ENCODE measurements at regions not wholly inside any gene's neighbourhood (a gene's known extent, or its start where the extent isn't known, plus 50 kb on each side); places are given as distances from the start of the nearest gene placed in this dataset.

DNA sequence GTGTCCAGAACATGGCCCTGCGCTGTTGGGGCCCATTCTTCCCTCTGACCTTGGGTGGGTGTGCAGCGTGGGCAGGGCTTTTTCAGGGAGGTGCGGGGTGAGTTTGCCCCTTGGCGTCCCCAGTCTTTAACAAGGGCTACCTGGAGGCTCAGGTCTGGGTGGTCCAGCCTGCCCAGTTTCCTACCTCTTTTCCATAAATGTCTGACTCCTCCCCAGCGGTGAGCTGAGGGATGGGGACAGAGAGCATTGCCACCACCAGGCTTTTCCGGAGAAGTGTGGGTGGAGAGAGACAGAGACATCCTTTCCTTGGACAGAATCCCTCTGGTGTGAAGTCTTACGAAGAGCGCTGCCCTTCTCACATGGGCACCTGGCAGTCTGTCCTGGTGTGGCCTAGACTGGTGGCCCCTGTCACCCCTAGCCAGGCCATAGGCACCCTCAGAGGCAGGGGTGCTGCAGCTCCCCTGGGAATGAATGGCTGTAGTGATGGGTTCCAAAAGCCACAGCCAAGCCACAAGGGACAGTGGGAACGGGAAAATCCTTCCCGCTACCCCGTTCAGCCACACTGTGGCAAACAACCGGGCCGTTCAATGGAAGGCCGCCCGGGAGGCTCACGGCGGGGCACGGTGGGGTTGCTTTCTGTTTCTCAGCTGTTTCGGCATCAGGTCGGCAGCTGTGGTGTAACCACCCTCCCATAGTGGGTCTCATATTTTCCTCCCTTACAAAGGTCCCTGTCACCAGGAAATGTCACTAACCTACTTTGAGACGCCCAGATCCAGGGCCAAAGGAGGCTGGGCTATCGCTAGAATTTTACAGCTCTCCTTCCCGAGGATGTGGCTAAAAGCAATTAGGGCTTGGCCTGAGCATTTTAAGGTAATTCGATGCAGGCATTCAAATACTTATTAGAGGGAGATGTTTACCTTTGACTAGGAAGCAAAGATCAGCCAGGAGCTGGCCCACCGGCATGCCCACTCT is 61.9 kb upstream of the GSE1 start:
- intact Hi-C loops (cut with micrococcal nuclease; ENCODE audit: unreplicated experiment): no loop called here
- Histone ChIP-seq H2AFZ (ENCODE audit: low read length) (no peak overlapping the region), H3K36me3 (replicated peaks in 1 of 2; ENCODE audit: control insufficient read depth in 1 of 2, insufficient read depth in 2 of 2, low read length in 2 of 2) (no peaks in the 10 kb centered on the region), H3K9me3 (ENCODE audit: low read length) (no peaks in the 10 kb centered on the region), H3K4me2 (ENCODE audit: low read depth, low read length) (peak overlapping the region; percentile 72), H3K79me2 (ENCODE audit: insufficient read depth, low read length) (peaks cover 7% of the 10 kb centered on the region), H3K27me3 (ENCODE audit: control insufficient read depth in 1 of 2, insufficient read depth in 2 of 2, low read length in 2 of 2) (no peaks in the 10 kb centered on the region), H4K20me1 (ENCODE audit: insufficient read depth, low read length) (no peaks in the 10 kb centered on the region), H3K27ac (ENCODE audit: extremely low read length, insufficient read depth, low read length) (peak overlapping the region; percentile 47), H3K4me1 (ENCODE audit: insufficient read depth, low read length) (peaks cover 46% of the 10 kb centered on the region), H3K9ac (ENCODE audit: insufficient read depth, low read depth, low read length) (peak overlapping the region; percentile 34; the same call in 1 of the 2 replicates), H3K4me3 (replicated peaks in 1 of 3; ENCODE audit: insufficient read depth in 1 of 3, low read depth in 2 of 3, low read length in 3 of 3) (peak overlapping the region; percentile 34 to 51 (median 34); a peak in 5 of 6 replicates)
- in situ Hi-C loops (cut with HindIII; ENCODE audit: extremely low pct_ligation_motif_present, low pct_unique_long_range_greater_than_20kb): loop anchor here (5.0 kb wide), 1 partner anchor 34 kb away; no protein-coding TSS in a partner anchor
- ATAC-seq (peak; percentile 23), DNase-seq (ENCODE audit: low spot score) (no peak), FAIRE-seq (peak; percentile 64)
- POLR2A ChIA-PET: interaction anchor here (0.5 to 7.4 kb wide), 7 partner anchors 9 to 86 kb away, joined by 3 to 145 read pairs (median 5); partner anchors contain the start of gene GSE1
- BruUV-seq (replicated peaks): no TSS peak
- CTCF ChIA-PET (ENCODE audit: low intra/inter-chr PET ratio, low total read pairs): no interaction called here
- WGBS (ENCODE audit: low lambda C conversion rate): 28% methylated on average over 25 of the region's 25 CpGs
- no peak for TF ChIP-seq THYN1 (CRISPR knock-in tag; IDR thresholded peaks at IDR 0.05; ENCODE audit: borderline replicate concordance, low read depth)
- 0 out of 2 replicates have a peak, but pooled peaks have one; percentile 12 for TF ChIP-seq FOXO1 (CRISPR knock-in tag; IDR thresholded peaks at IDR 0.05)
- no peak for TF ChIP-seq PLSCR1 (CRISPR knock-in tag; IDR thresholded peaks at IDR 0.05; ENCODE audit: borderline replicate concordance)
- no peak for TF ChIP-seq PAF1 (CRISPR knock-in tag; IDR thresholded peaks at IDR 0.05)
- TF ChIP-seq GPBP1L1 (CRISPR knock-in tag; IDR thresholded peaks at IDR 0.05): no peak
- TF ChIP-seq, protein P1, sequence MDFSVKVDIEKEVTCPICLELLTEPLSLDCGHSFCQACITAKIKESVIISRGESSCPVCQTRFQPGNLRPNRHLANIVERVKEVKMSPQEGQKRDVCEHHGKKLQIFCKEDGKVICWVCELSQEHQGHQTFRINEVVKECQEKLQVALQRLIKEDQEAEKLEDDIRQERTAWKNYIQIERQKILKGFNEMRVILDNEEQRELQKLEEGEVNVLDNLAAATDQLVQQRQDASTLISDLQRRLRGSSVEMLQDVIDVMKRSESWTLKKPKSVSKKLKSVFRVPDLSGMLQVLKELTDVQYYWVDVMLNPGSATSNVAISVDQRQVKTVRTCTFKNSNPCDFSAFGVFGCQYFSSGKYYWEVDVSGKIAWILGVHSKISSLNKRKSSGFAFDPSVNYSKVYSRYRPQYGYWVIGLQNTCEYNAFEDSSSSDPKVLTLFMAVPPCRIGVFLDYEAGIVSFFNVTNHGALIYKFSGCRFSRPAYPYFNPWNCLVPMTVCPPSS (IDR thresholded peaks at IDR 0.05): no peak
- peak; percentile 81 for TF ChIP-seq ZKSCAN1 (IDR thresholded peaks at IDR 0.05; ENCODE audit: low read length)
- peak; percentile 21; the same call in 1 of the 2 replicates for TF ChIP-seq SAP130 (CRISPR knock-in tag; IDR thresholded peaks at IDR 0.05; ENCODE audit: low read depth)
- peak; percentile 22 for TF ChIP-seq ETV5 (CRISPR knock-in tag; IDR thresholded peaks at IDR 0.05; ENCODE audit: borderline replicate concordance)
- TF ChIP-seq, protein P2, sequence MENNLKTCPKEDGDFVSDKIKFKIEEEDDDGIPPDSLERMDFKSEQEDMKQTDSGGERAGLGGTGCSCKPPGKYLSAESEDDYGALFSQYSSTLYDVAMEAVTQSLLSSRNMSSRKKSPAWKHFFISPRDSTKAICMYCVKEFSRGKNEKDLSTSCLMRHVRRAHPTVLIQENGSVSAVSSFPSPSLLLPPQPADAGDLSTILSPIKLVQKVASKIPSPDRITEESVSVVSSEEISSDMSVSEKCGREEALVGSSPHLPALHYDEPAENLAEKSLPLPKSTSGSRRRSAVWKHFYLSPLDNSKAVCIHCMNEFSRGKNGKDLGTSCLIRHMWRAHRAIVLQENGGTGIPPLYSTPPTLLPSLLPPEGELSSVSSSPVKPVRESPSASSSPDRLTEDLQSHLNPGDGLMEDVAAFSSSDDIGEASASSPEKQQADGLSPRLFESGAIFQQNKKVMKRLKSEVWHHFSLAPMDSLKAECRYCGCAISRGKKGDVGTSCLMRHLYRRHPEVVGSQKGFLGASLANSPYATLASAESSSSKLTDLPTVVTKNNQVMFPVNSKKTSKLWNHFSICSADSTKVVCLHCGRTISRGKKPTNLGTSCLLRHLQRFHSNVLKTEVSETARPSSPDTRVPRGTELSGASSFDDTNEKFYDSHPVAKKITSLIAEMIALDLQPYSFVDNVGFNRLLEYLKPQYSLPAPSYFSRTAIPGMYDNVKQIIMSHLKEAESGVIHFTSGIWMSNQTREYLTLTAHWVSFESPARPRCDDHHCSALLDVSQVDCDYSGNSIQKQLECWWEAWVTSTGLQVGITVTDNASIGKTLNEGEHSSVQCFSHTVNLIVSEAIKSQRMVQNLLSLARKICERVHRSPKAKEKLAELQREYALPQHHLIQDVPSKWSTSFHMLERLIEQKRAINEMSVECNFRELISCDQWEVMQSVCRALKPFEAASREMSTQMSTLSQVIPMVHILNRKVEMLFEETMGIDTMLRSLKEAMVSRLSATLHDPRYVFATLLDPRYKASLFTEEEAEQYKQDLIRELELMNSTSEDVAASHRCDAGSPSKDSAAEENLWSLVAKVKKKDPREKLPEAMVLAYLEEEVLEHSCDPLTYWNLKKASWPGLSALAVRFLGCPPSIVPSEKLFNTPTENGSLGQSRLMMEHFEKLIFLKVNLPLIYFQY (CRISPR knock-in tag; IDR thresholded peaks at IDR 0.05; ENCODE audit: borderline replicate concordance): peak; percentile 69; the same call in 1 of the 2 replicates
- no peak for TF ChIP-seq CENPT (CRISPR knock-in tag; IDR thresholded peaks at IDR 0.05; ENCODE audit: low read depth)
- no peak for TF ChIP-seq ZNF136 (CRISPR knock-in tag; IDR thresholded peaks at IDR 0.05; ENCODE audit: low read depth)
- TF ChIP-seq RBM39 (IDR thresholded peaks at IDR 0.05; ENCODE audit: low read depth, low read length, poor library complexity, severe bottlenecking): peak; percentile 20
